EL (cell line): ENCODE measurements at regions not wholly inside any gene's neighbourhood (a gene's known extent, or its start where the extent isn't known, plus 50 kb on each side); places are given as distances from the start of the nearest gene placed in this dataset.

Experiments
- DNase-seq: peaks from one replicate; pipeline ENCODE4 v3.0.0-alpha.2; 2016

- DNase-seq, result no peak
Measured at GRCh38 chr15:62730825-62731224, 311.7 kb upstream of the TPM1 start.

- no peak for DNase-seq
Measured at GRCh38 chr15:62732078-62732477, 310.5 kb upstream of the TPM1 start.

GRCh38 chr15:62734706-62735105, 307.8 kb upstream of the TPM1 start:
- DNase-seq, result no peak

- DNase-seq, result no peak
Measured at GRCh38 chr15:62736756-62737155, 305.8 kb upstream of the TPM1 start.

- DNase-seq, result peak; percentile 78
Measured at GRCh38 chr15:62737551-62737950, 305.0 kb upstream of the TPM1 start.

GRCh38 chr15:62739082-62739481, 303.5 kb upstream of the TPM1 start:
- DNase-seq, result peak; percentile 88

GRCh38 chr15:62739507-62739906, 303.0 kb upstream of the TPM1 start:
- peak; percentile 93 for DNase-seq

GRCh38 chr15:62740141-62741004, 302.2 kb upstream of the TPM1 start:
- DNase-seq, result peak; percentile 30

- DNase-seq, result no peak
Measured at GRCh38 chr15:62741106-62741505, 301.4 kb upstream of the TPM1 start.

GRCh38 chr15:62742409-62743171, 300.0 kb upstream of the TPM1 start:
- DNase-seq, result peak; percentile 94

GRCh38 chr15:62745621-62746225, 296.8 kb upstream of the TPM1 start:
- DNase-seq, result no peak

- DNase-seq, result no peak
Measured at GRCh38 chr15:62748196-62748595, 294.4 kb upstream of the TPM1 start.

- DNase-seq, result peak; percentile 51
Measured at GRCh38 chr15:62749036-62749815, 293.3 kb upstream of the TPM1 start.

GRCh38 chr15:62750471-62750870, 292.1 kb upstream of the TPM1 start:
- no peak for DNase-seq

- peak; percentile 73 for DNase-seq
Measured at GRCh38 chr15:62752657-62753517, 289.7 kb upstream of the TPM1 start.

- DNase-seq, result no peak
Measured at GRCh38 chr15:62753518-62754221, 288.9 kb upstream of the TPM1 start.

GRCh38 chr15:62756326-62756994, 286.1 kb upstream of the TPM1 start:
- no peak for DNase-seq

GRCh38 chr15:62756995-62757360, 285.6 kb upstream of the TPM1 start:
- DNase-seq, result no peak

GRCh38 chr15:62757535-62757934, 285.0 kb upstream of the TPM1 start:
- no peak for DNase-seq

- DNase-seq, result peak; percentile 93
Measured at GRCh38 chr15:62758126-62758951, 284.2 kb upstream of the TPM1 start.
